CD8-positive, alpha-beta memory T cell (primary cell): ENCODE measurements at regions not wholly inside any gene's neighbourhood (a gene's known extent, or its start where the extent isn't known, plus 50 kb on each side); places are given as distances from the start of the nearest gene placed in this dataset.

ENCODE experiments used
- CTCF ChIA-PET: fragments of 350-600 bp; sonication (Branson Sonifier 250); formaldehyde crosslinking; loops from one replicate; lab custom pipeline; 2021; ENCODE audit warnings: antibody characterized with exemption; lab: Charles Lee
- POLR2A ChIA-PET: fragments of 350-600 bp; sonication (Branson Sonifier 250); formaldehyde crosslinking; loops from one replicate; lab custom pipeline; 2021; ENCODE audit warnings: antibody characterized with exemption; lab: Charles Lee
- DNase-seq, 5 donors: peaks; one replicate each; pipeline versions ENCODE4 v3.0.0 to v3.0.0-alpha.2; 2020 to 2022; ENCODE audit warnings: mixed read lengths in 1 of 5
- H3K27ac ChIP-seq: one replicate; pipeline ENCODE4 v1.7.0; 2013; ENCODE audit warnings: low read depth, mild to moderate bottlenecking, low read length, moderate library complexity
- H3K27me3 ChIP-seq: 2 replicates; pipeline ENCODE4 v1.7.0; 2013; ENCODE audit warnings: low read length, mild to moderate bottlenecking; ENCODE audit not compliant: insufficient read depth, poor library complexity, severe bottlenecking
- H3K36me3 ChIP-seq: 2 replicates; pipeline ENCODE4 v1.7.0; 2013; ENCODE audit warnings: mild to moderate bottlenecking, low read length, moderate library complexity; ENCODE audit not compliant: insufficient read depth
- H3K4me1 ChIP-seq: 2 replicates; pipeline ENCODE4 v1.7.0; 2013; ENCODE audit warnings: mild to moderate bottlenecking, low read length, moderate library complexity; ENCODE audit not compliant: insufficient read depth
- H3K4me3 ChIP-seq: 2 replicates; pipeline ENCODE4 v1.7.0; 2013; ENCODE audit warnings: mild to moderate bottlenecking, low read length
- H3K9me3 ChIP-seq: 2 replicates; pipeline ENCODE4 v1.7.0; 2013; ENCODE audit warnings: mild to moderate bottlenecking, low read length
- H3K27ac Mint-ChIP-seq, 8 donors: one replicate each; pipeline ENCODE4 v1.8.0; 2020 to 2021; ENCODE audit warnings: mixed read lengths in 8 of 8, mild to moderate bottlenecking in 6 of 8, inconsistent platforms in 3 of 8, moderate library complexity in 3 of 8
- H3K27me3 Mint-ChIP-seq, 2 donors: one replicate each; pipeline ENCODE4 v1.8.0; 2020 to 2021; ENCODE audit warnings: mixed read lengths in 2 of 2, mild to moderate bottlenecking in 1 of 2, moderate library complexity in 1 of 2
- H3K36me3 Mint-ChIP-seq, 3 donors: one replicate each; pipeline ENCODE4 v1.8.0; 2020 to 2021; ENCODE audit warnings: mixed read lengths in 3 of 3, inconsistent platforms in 1 of 3, mild to moderate bottlenecking in 1 of 3
- H3K4me1 Mint-ChIP-seq, 3 donors: one replicate each; pipeline ENCODE4 v1.8.0; 2020 to 2021; ENCODE audit warnings: mixed read lengths in 3 of 3, inconsistent platforms in 1 of 3, mild to moderate bottlenecking in 1 of 3
- H3K4me3 Mint-ChIP-seq, 7 donors: one replicate each; pipeline ENCODE4 v1.8.0; 2020 to 2021; ENCODE audit warnings: mixed read lengths in 7 of 7, mild to moderate bottlenecking in 6 of 7, moderate library complexity in 4 of 7, inconsistent platforms in 2 of 7
- H3K9me3 Mint-ChIP-seq, 5 donors: one replicate each; pipeline ENCODE4 v1.8.0; 2020 to 2022; ENCODE audit warnings: mixed read lengths in 5 of 5, mild to moderate bottlenecking in 3 of 5, moderate library complexity in 2 of 5, inconsistent platforms in 1 of 5

DNA sequence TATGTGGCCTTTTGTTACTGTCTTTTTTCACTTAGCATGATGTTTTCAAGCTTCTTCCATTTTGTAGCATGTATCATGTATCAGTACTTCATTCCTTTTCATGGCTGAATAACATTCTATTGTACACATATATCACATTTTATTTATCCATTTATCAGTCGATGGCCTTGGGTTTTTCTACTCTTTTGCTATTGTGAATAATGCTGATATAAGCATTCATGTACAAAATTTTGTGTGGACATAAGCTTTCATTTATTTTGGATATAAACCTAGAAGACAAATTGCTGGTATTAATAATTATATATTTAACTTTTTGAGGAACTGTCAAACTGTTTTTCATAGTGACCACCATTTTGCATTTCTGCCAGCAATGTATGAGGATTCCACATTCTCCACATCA, 201.1 kb downstream of the ACTR3 start:
- Mint-ChIP-seq H3K36me3 (no peaks in the 10 kb centered on the region), H3K27me3 (peaks cover 0 to 11% of the 10 kb centered on the region in 2 donors), H3K4me3 (no peak overlapping the region), H3K9me3 (peaks cover 6 to 13% (median 12%) of the 10 kb centered on the region in 5 donors), H3K27ac (no peak overlapping the region), H3K4me1 (no peaks in the 10 kb centered on the region)
- no peaks in the 10 kb centered on the region for H3K4me1 ChIP-seq
- H3K9me3 ChIP-seq = no peaks in the 10 kb centered on the region
- no peak overlapping the region for H3K4me3 ChIP-seq
- DNase-seq = no peak
- no peaks in the 10 kb centered on the region for H3K27me3 ChIP-seq
- H3K36me3 ChIP-seq = no peaks in the 10 kb centered on the region
- POLR2A ChIA-PET = interaction anchor here (0.6 to 0.7 kb wide), 2 partner anchors 13 to 23 kb away, joined by 4 to 5 read pairs; no protein-coding TSS in a partner anchor
- no peak overlapping the region for H3K27ac ChIP-seq
- CTCF ChIA-PET = no interaction called here

- Histone ChIP-seq H3K9me3 (no peaks in the 10 kb centered on the region), H3K27ac (no peak overlapping the region), H3K36me3 (no peaks in the 10 kb centered on the region), H3K27me3 (no peaks in the 10 kb centered on the region), H3K4me3 (no peak overlapping the region), H3K4me1 (no peaks in the 10 kb centered on the region)
- H3K36me3 Mint-ChIP-seq = peaks cover 0 to 10% (median 1%) of the 10 kb centered on the region in 3 donors
- peaks cover 17 to 23% (median 19%) of the 10 kb centered on the region in 5 donors for H3K9me3 Mint-ChIP-seq
- POLR2A ChIA-PET = no interaction called here
- H3K4me1 Mint-ChIP-seq = no peaks in the 10 kb centered on the region
- CTCF ChIA-PET = no interaction called here
- no peak overlapping the region for H3K4me3 Mint-ChIP-seq
- no peak for DNase-seq
- no peak overlapping the region for H3K27ac Mint-ChIP-seq
- peaks cover 9 to 47% of the 10 kb centered on the region in 2 donors for H3K27me3 Mint-ChIP-seq
These were observed 218.4 kb downstream of the ACTR3 start for GRCh38 chr2:114108249-114108648.

GRCh38 chr2:114108824-114109416, 219.0 kb downstream of the ACTR3 start:
- H3K4me1 Mint-ChIP-seq = no peaks in the 10 kb centered on the region
- H3K36me3 ChIP-seq = no peaks in the 10 kb centered on the region
- no peak overlapping the region for H3K4me3 Mint-ChIP-seq
- H3K9me3 ChIP-seq = no peaks in the 10 kb centered on the region
- peaks cover 13 to 50% of the 10 kb centered on the region in 2 donors for H3K27me3 Mint-ChIP-seq
- no peaks in the 10 kb centered on the region for H3K4me1 ChIP-seq
- no peak overlapping the region for H3K4me3 ChIP-seq
- CTCF ChIA-PET = no interaction called here
- H3K27me3 ChIP-seq = no peaks in the 10 kb centered on the region
- POLR2A ChIA-PET = no interaction called here
- peaks cover 0 to 10% (median 1%) of the 10 kb centered on the region in 3 donors for H3K36me3 Mint-ChIP-seq
- H3K27ac Mint-ChIP-seq = no peak overlapping the region
- no peak overlapping the region for H3K27ac ChIP-seq
- H3K9me3 Mint-ChIP-seq = peaks cover 15 to 23% (median 17%) of the 10 kb centered on the region in 5 donors
- no peak for DNase-seq

GRCh38 chr2:114111329-114111728, 221.4 kb downstream of the ACTR3 start:
- CTCF ChIA-PET = no interaction called here
- Histone ChIP-seq H3K27me3 (no peaks in the 10 kb centered on the region), H3K4me1 (no peaks in the 10 kb centered on the region), H3K36me3 (no peaks in the 10 kb centered on the region), H3K4me3 (no peak overlapping the region), H3K27ac (no peak overlapping the region), H3K9me3 (no peaks in the 10 kb centered on the region)
- no peak overlapping the region for H3K4me3 Mint-ChIP-seq
- H3K9me3 Mint-ChIP-seq = peaks cover under 1 to 5% (median 3%) of the 10 kb centered on the region in 5 donors
- peaks cover 0 to 5% (median 0%) of the 10 kb centered on the region in 3 donors for H3K36me3 Mint-ChIP-seq
- no peak for DNase-seq
- peaks cover 11 to 60% of the 10 kb centered on the region in 2 donors for H3K27me3 Mint-ChIP-seq
- POLR2A ChIA-PET = no interaction called here
- no peak overlapping the region for H3K27ac Mint-ChIP-seq
- no peaks in the 10 kb centered on the region for H3K4me1 Mint-ChIP-seq

DNA sequence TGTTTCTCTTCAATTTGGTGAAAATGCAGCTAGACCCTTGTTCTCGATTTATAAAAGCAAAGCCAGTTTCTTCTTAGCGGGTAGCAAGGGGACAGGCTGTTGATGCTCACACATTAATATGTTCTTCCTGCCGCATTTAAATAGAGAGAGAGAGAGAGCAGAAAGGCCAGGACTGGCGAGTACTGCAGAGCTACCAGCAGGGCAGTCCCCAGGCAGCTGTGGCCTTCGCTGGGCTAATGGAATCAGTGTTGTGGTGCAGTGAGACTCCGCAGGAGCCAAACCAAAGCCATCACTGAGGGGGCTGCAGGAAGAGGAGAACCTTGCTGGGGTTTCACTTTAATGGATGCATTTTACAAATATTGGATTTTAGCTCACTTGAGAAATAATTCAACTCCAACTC, 223.6 kb downstream of the ACTR3 start:
- no peak for DNase-seq
- CTCF ChIA-PET = no interaction called here
- H3K4me3 Mint-ChIP-seq = no peak overlapping the region

GRCh38 chr2:114118088-114118487, 228.2 kb downstream of the ACTR3 start:
- DNase-seq = no peak
- CTCF ChIA-PET = no interaction called here
- Mint-ChIP-seq H3K27ac (no peak overlapping the region), H3K27me3 (peaks cover 7 to 24% of the 10 kb centered on the region in 2 donors), H3K4me1 (no peaks in the 10 kb centered on the region), H3K9me3 (no peaks in the 10 kb centered on the region), H3K4me3 (no peak overlapping the region), H3K36me3 (no peaks in the 10 kb centered on the region)
- no peak overlapping the region for H3K4me3 ChIP-seq
- no peaks in the 10 kb centered on the region for H3K36me3 ChIP-seq
- H3K4me1 ChIP-seq = no peaks in the 10 kb centered on the region
- no peaks in the 10 kb centered on the region for H3K9me3 ChIP-seq
- POLR2A ChIA-PET = no interaction called here
- H3K27ac ChIP-seq = no peak overlapping the region
- no peaks in the 10 kb centered on the region for H3K27me3 ChIP-seq

More for the DNA sequence above, 223.6 kb downstream of the ACTR3 start:
- no peaks in the 10 kb centered on the region for H3K36me3 Mint-ChIP-seq
- POLR2A ChIA-PET = interaction anchor here (0.6 kb wide), 1 partner anchor 22 kb away, joined by 5 read pairs; no protein-coding TSS in a partner anchor
- H3K27me3 Mint-ChIP-seq = peaks cover 13 to 56% of the 10 kb centered on the region in 2 donors
- no peaks in the 10 kb centered on the region for H3K4me1 Mint-ChIP-seq
- Histone ChIP-seq H3K4me3 (no peak overlapping the region), H3K36me3 (no peaks in the 10 kb centered on the region), H3K27me3 (no peaks in the 10 kb centered on the region), H3K4me1 (no peaks in the 10 kb centered on the region), H3K27ac (no peak overlapping the region), H3K9me3 (no peaks in the 10 kb centered on the region)
- no peak overlapping the region for H3K27ac Mint-ChIP-seq
- H3K9me3 Mint-ChIP-seq = no peaks in the 10 kb centered on the region

DNA sequence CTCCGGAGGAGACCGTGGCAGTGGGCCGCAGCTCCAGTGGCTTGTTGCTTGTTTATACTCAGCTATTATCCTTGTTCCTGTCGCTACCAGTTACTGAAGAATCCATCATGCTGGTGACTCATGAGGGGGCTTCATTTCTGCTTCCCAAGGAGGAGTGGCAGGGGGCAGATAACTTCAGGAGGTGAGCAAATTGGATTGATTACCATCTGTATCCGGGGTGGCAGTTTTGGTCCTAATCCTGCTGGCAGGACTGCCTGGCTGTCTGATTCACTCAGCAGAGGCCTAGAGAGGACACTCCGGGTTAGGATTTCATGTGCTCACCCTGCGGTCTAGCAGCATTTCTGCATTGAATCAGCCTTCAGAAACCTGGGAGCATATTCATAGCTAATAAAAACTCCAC, 230.0 kb downstream of the ACTR3 start:
- Mint-ChIP-seq H3K4me1 (no peaks in the 10 kb centered on the region), H3K27me3 (peaks cover 2 to 23% of the 10 kb centered on the region in 2 donors), H3K36me3 (no peaks in the 10 kb centered on the region), H3K27ac (no peak overlapping the region), H3K9me3 (no peaks in the 10 kb centered on the region), H3K4me3 (no peak overlapping the region)
- POLR2A ChIA-PET = no interaction called here
- no peaks in the 10 kb centered on the region for H3K4me1 ChIP-seq
- H3K36me3 ChIP-seq = no peaks in the 10 kb centered on the region
- no peak overlapping the region for H3K4me3 ChIP-seq
- no peak for DNase-seq
- H3K27me3 ChIP-seq = no peaks in the 10 kb centered on the region
- H3K27ac ChIP-seq = no peak overlapping the region
- CTCF ChIA-PET = no interaction called here
- no peaks in the 10 kb centered on the region for H3K9me3 ChIP-seq

DNA sequence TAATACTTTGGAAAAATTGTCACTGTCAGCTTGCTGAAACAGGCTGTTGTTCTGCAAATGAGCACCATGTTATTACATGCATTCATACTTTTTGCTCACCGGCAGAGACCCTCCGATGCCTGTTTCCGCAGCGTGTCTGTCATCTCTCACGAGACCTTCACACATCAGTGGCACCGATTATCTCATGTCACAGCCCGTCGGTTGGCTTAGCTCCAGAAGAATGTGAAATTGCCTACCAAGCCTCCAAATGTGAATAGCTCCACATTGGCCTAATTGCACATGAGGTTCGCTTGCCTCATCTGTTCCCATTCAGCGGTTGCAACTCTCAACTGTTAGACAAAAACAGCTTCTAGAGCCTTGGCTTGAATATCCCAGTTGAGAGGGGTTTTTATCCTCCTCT, 233.0 kb downstream of the ACTR3 start:
- Mint-ChIP-seq H3K4me3 (no peak overlapping the region), H3K36me3 (no peaks in the 10 kb centered on the region), H3K27me3 (peaks cover 5 to 19% of the 10 kb centered on the region in 2 donors), H3K9me3 (no peaks in the 10 kb centered on the region), H3K4me1 (no peaks in the 10 kb centered on the region), H3K27ac (no peak overlapping the region)
- H3K36me3 ChIP-seq = no peaks in the 10 kb centered on the region
- H3K27ac ChIP-seq = no peak overlapping the region
- H3K4me1 ChIP-seq = no peaks in the 10 kb centered on the region
- H3K4me3 ChIP-seq = no peak overlapping the region
- ChIA-PET CTCF (no interaction called here), POLR2A (no interaction called here)
- no peaks in the 10 kb centered on the region for H3K27me3 ChIP-seq
- DNase-seq = no peak
- H3K9me3 ChIP-seq = no peaks in the 10 kb centered on the region
